ENCODE measurements at regions not wholly inside any gene's neighbourhood (a gene's known extent, or its start where the extent isn't known, plus 50 kb on each side); places are given as distances from the start of the nearest gene placed in this dataset.

GRCh38 chr1:55854911-55855310, 639.7 kb upstream of the USP24 start:
- no peak for TF ChIP-seq RAD21 (IDR thresholded peaks at IDR 0.05 in 1 of 2, conservative IDR thresholded peaks at IDR 0.05 in 1 of 2; ENCODE audit: low read depth in 2 of 2, low read length in 2 of 2)
- TF ChIP-seq CTCF (IDR thresholded peaks at IDR 0.05; ENCODE audit: control extremely low read depth in 1 of 3, insufficient read depth in 1 of 3, low read depth in 1 of 3, low read length in 3 of 3): no peak
- TF ChIP-seq KDM1A (IDR thresholded peaks at IDR 0.05; ENCODE audit: borderline replicate concordance, low read length): no peak
- TF ChIP-seq CHD1 (IDR thresholded peaks at IDR 0.05; ENCODE audit: low read depth, low read length): no peak
- no peak for TF ChIP-seq TEAD4 (IDR thresholded peaks at IDR 0.05; ENCODE audit: low read depth, low read length)
- TF ChIP-seq TCF12 (IDR thresholded peaks at IDR 0.05; ENCODE audit: low read depth, low read length): no peak
- no peak for TF ChIP-seq HDAC2 (IDR thresholded peaks at IDR 0.05; ENCODE audit: borderline replicate concordance in 1 of 2, low read depth in 2 of 2, low read length in 2 of 2)
- no peak for TF ChIP-seq GABPA (IDR thresholded peaks at IDR 0.05; ENCODE audit: borderline replicate concordance, insufficient read depth, low read length)
- no peak for TF ChIP-seq RBBP5 (IDR thresholded peaks at IDR 0.05; ENCODE audit: borderline replicate concordance, low read depth, low read length)
- no peak for TF ChIP-seq HDAC6 (IDR thresholded peaks at IDR 0.05; ENCODE audit: low read depth, low read length)
- no peak for TF ChIP-seq EP300 (IDR thresholded peaks at IDR 0.05; ENCODE audit: borderline replicate concordance in 1 of 2, low read depth in 2 of 2, low read length in 2 of 2)
- H2BK15ac ChIP-seq (ENCODE audit: low read length): no peak overlapping the region
- H3K79me2 ChIP-seq (ENCODE audit: control insufficient read depth in 1 of 2, insufficient read depth in 2 of 2, low read length in 2 of 2): no peaks in the 10 kb centered on the region
- H3K18ac ChIP-seq (ENCODE audit: extremely low read depth, low read length): no peak overlapping the region
- H4K5ac ChIP-seq (ENCODE audit: insufficient read length, low read depth, low read length): no peak overlapping the region
- H3K9me3 ChIP-seq (ENCODE audit: insufficient read depth in 2 of 2, low read depth in 1 of 2, low read length in 1 of 2): no peaks in the 10 kb centered on the region
- no peak overlapping the region for H3K4me3 ChIP-seq (ENCODE audit: extremely low read depth in 1 of 4, insufficient read depth in 2 of 4, low read depth in 3 of 4, low read length in 4 of 4)
- no peak overlapping the region for H3K14ac ChIP-seq (ENCODE audit: insufficient read length)
- H2BK12ac ChIP-seq (ENCODE audit: low read depth, low read length): no peak overlapping the region
- H2AK5ac ChIP-seq (ENCODE audit: low read depth, low read length): no peak overlapping the region
- no peak overlapping the region for H4K8ac ChIP-seq (ENCODE audit: extremely low read depth, insufficient read depth, low read length)
- no peaks in the 10 kb centered on the region for H3K36me3 ChIP-seq (ENCODE audit: control insufficient read depth in 2 of 4, insufficient read depth in 4 of 4, low read length in 3 of 4)
- DNase-seq (ENCODE audit: low read depth in 1 of 2, low spot score in 2 of 2) (no peak), FAIRE-seq (no peak)
- H3K27ac ChIP-seq (ENCODE audit: low read depth, low read length): no peak overlapping the region
- no peak overlapping the region for H3K4me2 ChIP-seq (ENCODE audit: insufficient read depth in 1 of 2, low read depth in 2 of 2, low read length in 2 of 2)
- no peak overlapping the region for H3K23ac ChIP-seq (ENCODE audit: insufficient read length)
- H2BK120ac ChIP-seq (replicated peaks; ENCODE audit: low read depth, low read length): no peak overlapping the region
- no peaks in the 10 kb centered on the region for H3K79me1 ChIP-seq (ENCODE audit: low read depth, low read length)
- no peaks in the 10 kb centered on the region for H3K27me3 ChIP-seq (replicated peaks in 1 of 4; ENCODE audit: control insufficient read depth in 3 of 4, extremely low read depth in 1 of 4, insufficient read depth in 3 of 4, low read length in 3 of 4)
- H3K9ac ChIP-seq (replicated peaks in 1 of 4; ENCODE audit: extremely low read depth in 1 of 4, low read depth in 3 of 4, low read length in 3 of 4): no peak overlapping the region
- H2BK20ac ChIP-seq (ENCODE audit: low read length): no peak overlapping the region
- H3K4ac ChIP-seq (replicated peaks; ENCODE audit: insufficient read length, low read depth, low read length): no peak overlapping the region
- H3K56ac ChIP-seq (replicated peaks; ENCODE audit: insufficient read length, low read depth, low read length): no peak overlapping the region
- H4K20me1 ChIP-seq (replicated peaks in 1 of 2; ENCODE audit: control insufficient read depth in 1 of 2, insufficient read depth in 2 of 2, low read length in 2 of 2): no peaks in the 10 kb centered on the region
- CTCF ChIA-PET (ENCODE audit: partially characterized antibody): interaction anchor here (0.7 to 8.7 kb wide), 7 partner anchors 7 to 479 kb away, joined by 3 to 53 read pairs (median 4); no protein-coding TSS in a partner anchor
- H2BK5ac ChIP-seq (ENCODE audit: low read depth, low read length): no peak overlapping the region
- POLR2A ChIA-PET (ENCODE audit: partially characterized antibody): no interaction called here
- no peaks in the 10 kb centered on the region for H3K23me2 ChIP-seq (ENCODE audit: low read depth, low read length)
- H4K91ac ChIP-seq (replicated peaks; ENCODE audit: insufficient read length, low read length): no peak overlapping the region
- no peak overlapping the region for H2AFZ ChIP-seq (ENCODE audit: low read length)
- no peaks in the 10 kb centered on the region for H3K4me1 ChIP-seq (replicated peaks in 1 of 4; ENCODE audit: control insufficient read depth in 3 of 4, insufficient read depth in 4 of 4, low read length in 3 of 4)
- WGBS, 2 experiments (ENCODE audit: extremely low coverage in 1 of 2, insufficient coverage in 1 of 2, insufficient read length in 1 of 2, insufficient replicate concordance in 2 of 2, low coverage in 1 of 2, low lambda C conversion rate in 2 of 2, missing lambda C conversion rate in 1 of 2): 94% methylated on average over 2 of the region's 2 CpGs; no CpG with 5 or more reads in 1 of the 2 experiments
